NCI-H1105 treated with DMSO at 0.1 percent for 48 hours (cell line): ENCODE measurements at regions not wholly inside any gene's neighbourhood (a gene's known extent, or its start where the extent isn't known, plus 50 kb on each side); places are given as distances from the start of the nearest gene placed in this dataset.
"Not testable (repeated sequence)": the region's sequence is repeated elsewhere in the genome, so short reads cannot be mapped to it uniquely, and the experiment has no call there.

Experiments
- DNase-seq: peaks from one replicate; lab custom pipeline; 2025; lab: John Stamatoyannopoulos, UW

DNA sequence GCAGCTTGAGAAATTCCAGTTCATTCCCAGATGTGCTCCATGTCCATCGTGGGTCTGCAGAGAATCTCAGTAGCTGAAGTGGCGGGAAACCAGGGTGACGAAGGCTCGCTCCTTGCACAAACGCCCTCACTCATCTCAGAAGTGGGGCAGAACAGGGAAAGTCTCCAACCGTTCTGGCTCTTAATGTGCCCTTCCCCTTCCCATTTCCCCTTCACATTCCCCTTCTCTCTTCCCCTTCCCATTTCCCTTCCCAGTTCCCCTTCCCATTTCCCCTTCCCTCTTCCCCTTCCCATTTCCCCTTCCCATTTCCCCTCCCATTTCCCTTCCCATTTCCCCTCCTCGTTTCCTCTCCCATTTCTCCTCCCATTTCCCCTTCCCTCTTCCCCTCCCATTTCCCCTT, 108.5 kb downstream of the OLFM1 start:
- not testable (repeated sequence) for DNase-seq

DNA sequence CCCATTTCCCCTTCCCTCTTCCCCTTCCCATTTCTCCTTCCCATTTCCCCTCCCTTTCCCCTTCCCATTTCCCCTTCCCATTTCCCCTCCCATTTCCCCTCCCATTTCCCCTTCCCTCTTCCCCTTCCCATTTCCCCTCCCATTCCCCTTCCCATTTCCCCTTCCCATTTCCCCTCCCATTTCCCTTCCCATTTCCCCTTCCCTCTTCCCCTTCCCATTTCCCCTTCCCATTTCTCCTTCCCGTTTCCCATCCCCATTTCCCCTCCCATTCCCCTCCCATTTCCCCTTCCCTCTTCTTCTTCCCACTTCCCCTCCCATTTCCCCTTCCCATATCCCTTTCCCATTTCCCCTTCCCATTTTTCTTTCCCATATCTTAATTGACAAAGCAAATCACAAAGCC, 109.0 kb downstream of the OLFM1 start:
- no peak for DNase-seq

DNA sequence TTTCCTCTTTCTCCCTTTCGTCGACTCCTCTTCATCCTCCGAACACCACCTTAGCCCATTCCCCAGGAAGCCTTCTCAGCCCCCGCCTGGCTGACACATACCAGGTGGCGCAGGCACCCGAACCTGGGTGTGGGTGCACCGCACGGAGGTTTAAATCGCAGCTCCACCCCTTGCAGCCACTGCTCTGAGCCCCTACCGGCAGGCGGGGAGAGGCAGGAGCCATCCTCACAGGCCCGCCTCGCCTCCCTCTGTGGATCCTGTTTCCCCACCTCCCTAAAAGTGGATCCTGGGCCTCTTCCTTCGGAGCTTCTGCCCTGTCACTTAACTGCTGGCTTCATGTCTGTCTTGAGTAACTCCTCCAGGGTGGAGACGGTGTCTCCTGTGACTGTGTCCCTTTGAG, 110.7 kb downstream of the OLFM1 start:
- DNase-seq, result no peak

GRCh38 chr9:135198586-135199285, 111.3 kb downstream of the OLFM1 start:
- DNase-seq, result peak; percentile 45

- no peak for DNase-seq
Measured at GRCh38 chr9:135199489-135199888, 112.0 kb downstream of the OLFM1 start.

DNA sequence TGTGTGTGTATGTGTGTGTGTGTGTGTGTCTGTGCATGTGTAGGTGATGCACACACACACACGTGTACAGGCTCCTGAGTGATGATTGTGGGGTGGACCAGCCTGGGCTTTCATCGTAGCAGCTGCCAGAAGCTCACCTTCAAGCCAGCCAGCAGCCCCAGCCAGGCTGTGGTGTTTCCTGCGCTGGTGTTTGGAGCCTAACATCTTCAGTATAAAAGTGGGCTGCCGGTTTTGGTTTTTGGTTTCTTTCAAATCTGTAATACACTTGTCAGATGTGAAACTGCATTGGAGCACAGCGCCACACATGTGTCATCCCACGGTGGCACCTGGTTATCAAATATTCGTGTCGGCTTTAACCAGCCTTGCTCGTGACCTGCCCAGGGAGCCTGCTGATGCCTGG, 114.2 kb downstream of the OLFM1 start:
- no peak for DNase-seq

GRCh38 chr9:135204177-135204576, 116.7 kb downstream of the OLFM1 start:
- no peak for DNase-seq

GRCh38 chr9:135209136-135209535, 121.7 kb downstream of the OLFM1 start:
- no peak for DNase-seq

GRCh38 chr9:135209852-135210251, 122.4 kb downstream of the OLFM1 start:
- no peak for DNase-seq

GRCh38 chr9:135210676-135211523, 123.4 kb downstream of the OLFM1 start:
- DNase-seq, result no peak

- DNase-seq, result no peak
Measured at GRCh38 chr9:135211524-135211890, 124.0 kb downstream of the OLFM1 start.

DNA sequence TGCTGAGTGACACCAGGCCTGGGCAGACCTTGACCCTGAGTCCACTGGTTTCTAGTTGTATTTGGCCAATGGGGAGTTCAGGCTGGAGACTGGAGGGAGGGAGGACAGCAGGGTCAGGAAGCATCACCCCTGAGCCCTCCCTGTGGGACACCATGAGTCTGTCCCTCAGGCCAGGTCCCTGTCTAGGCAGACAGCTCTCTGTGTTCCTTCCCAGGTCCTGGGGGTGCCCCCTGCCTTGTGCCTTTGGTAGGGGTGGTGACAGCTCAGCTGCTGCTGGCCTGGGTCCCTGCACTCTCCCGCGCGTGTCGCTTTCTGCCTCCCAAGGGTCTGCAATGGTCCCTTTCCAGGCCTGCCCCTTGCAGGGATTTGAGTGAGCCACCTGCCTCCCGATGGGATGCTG, 125.5 kb downstream of the OLFM1 start:
- no peak for DNase-seq

DNA sequence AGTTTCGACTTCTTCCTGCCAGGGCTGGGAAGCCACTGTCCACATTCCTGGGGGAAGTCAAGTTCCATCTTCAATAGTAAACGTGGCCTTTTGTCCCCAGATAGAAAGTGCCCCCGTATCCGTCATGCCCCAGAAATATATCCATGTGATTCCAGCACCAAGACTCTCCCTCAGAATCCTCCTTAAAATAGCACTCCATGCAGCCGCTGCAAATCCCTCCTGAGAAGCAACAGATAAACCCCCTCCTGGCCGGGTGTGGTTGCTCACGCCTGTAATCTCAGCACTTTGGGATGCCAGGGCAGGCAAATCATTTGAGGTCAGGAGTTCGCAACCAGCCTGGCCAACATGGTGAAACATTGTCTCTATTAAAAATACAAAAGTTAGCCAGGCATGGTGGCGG, 126.1 kb downstream of the OLFM1 start:
- DNase-seq, result no peak

DNA sequence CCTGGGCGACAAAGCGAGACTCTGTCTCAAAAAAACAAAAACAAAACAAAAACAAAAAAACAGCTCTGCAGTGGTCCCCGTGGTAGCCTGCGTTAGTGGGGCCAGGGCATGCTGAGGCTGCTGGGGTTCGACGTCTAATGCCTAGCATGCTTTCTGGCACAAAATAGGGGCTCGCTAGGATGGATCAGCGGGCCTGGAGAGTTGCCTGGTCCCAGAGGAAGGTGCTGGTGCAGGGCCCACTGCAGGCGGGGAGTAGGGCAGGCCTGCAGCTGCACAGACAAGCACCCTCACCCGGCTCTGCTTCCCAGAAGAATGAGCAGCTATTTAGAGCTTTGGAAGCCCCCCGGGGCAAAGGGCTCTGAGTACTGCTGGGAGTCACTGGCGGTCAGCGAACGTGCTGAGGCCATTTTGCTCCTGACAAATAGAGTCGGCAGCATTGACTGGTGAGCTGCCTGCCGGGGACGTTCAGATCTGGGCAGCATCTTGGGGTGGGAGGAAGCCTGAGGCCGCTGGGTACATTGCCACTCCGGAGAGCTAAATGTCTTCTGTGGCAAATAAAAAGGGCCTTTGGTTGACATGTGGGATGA, 126.7 kb downstream of the OLFM1 start:
- no peak for DNase-seq

DNA sequence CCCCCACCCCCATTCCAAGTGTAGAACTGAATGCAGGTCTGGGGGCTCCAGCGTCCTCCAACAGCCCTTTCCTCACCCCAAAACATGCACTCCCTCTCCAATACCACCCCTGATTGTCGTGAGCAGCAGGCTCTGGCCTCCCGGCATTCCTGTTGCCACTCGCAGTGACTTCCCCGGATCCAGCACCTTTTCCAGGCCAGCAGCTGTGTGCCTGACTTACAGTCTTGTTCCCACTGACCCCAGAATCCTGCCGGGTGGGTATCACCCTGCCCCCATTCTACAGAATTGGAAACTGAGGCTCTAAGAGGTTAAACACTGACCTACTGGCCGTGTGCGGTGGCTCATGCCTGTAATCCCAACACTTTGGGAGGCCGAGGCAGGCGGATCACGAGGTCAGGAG, 127.2 kb downstream of the OLFM1 start:
- DNase-seq, result no peak

DNA sequence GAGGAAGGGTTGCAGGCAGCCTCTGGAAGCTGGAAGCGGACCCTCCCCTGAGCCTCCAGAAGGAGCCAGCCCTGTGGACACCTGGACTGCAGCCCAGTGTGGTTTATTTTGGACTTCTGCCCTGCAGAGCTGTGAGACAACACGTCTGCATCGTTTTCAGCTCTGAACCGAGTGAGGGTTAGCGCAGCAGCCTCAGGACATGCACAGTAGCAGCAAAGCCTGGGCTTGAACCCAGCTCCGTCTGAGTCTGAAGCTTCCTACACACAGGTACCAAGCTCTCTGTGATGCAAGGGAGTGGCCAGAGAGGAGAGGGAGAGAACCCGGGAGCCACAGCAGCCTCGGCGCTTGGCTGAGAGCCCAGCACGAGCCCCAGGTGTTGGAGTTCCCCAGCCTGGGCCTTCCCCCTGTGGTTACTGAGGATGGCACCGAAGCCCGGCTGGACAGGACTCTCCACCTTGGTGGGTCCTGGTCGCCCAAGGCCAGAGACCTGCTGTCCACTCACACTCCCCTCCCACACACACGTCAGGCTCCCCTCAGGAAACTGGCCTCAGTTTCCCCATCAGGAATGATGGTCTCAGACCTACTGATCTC, 128.2 kb downstream of the OLFM1 start:
- peak; percentile 52 for DNase-seq

DNA sequence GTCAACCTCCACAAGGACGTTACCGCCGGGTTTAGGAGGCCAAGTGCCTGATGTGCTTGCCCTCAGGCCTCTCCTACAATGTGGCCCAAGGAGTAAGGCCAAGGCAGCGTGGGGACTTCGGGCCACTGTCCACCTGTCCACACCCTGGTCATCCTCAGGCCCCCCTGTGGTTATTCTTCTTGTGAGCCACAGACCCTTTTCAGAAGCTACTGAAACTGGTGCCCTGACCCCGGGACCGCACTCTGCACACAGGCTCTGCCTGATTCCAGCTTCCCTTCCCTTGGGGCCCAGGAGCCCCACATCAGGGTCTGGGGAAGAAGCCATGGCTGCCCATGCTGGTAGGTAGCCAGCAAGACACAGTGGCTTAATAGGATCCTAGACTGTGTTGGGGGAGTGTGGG, 128.8 kb downstream of the OLFM1 start:
- DNase-seq, result no peak

DNA sequence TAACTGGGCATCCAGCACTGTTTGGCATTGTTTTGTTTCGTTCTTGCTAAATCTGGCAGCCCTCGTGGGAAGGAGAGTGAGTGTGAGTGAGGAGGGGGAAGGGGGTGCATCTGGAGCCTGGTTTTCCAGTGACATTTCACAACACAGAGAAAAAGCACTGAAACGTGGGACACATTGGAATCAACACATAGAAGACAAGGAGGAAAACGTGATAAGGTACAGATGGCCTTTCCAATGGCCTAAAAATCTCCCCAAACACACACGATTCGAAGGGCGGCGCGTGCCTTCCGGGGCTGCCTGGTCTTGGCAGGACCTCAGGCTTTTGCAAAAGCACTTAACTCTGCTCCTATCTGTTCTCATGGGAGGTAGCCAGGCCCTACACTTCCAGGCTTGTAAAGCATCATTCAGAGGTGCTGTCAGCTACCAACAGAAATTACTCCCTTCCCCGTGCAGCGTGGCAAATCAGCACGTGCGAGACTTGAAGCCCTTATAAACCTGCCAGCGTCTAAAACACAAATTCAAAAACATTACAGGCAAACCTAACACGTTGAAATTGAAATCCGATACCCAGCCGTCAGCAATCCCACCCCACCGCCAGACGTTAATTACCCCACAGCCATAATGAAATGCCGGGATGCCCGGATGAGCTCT, 129.4 kb downstream of the OLFM1 start:
- DNase-seq, result peak; percentile 65

GRCh38 chr9:135217836-135218235, 130.4 kb downstream of the OLFM1 start:
- no peak for DNase-seq

- no peak for DNase-seq
Measured at GRCh38 chr9:135218331-135219225, 131.1 kb downstream of the OLFM1 start.
